ENCODE measurements at regions not wholly inside any gene's neighbourhood (a gene's known extent, or its start where the extent isn't known, plus 50 kb on each side); places are given as distances from the start of the nearest gene placed in this dataset.

DNA sequence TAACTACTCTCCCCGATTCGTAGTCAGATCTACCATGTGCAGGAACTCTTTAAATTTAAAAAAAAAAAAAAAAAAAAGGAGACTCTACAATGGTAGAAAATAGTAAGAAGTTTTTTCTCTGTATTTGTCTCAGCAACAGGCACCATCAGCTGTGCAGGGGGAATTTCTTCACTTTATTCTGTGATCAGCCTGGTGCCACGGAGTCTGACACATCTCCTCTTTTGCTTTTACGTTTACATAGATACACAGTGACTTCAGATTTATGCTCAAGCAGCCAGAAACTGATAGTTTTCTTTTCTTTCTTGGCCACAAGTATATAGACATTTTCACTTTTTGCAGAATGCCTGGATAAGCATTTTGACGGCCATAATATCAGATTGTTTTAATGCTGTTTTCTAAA lies 190.6 kb upstream of the AKR1E2 start:
- WGBS: 61% methylated on average over 5 of the region's 5 CpGs
- H3K4me3 ChIP-seq (ENCODE audit: low read length): no peak overlapping the region
- no peaks in the 10 kb centered on the region for H3K27me3 ChIP-seq (ENCODE audit: control insufficient read depth, insufficient read depth)
- intact Hi-C loops (cut with DNase I): no loop called here
- ATAC-seq: no peak
- H3K4me1 ChIP-seq (ENCODE audit: control insufficient read depth, insufficient read depth, low read length): peaks cover 4% of the 10 kb centered on the region
- H3K27ac ChIP-seq (ENCODE audit: low read length): no peak overlapping the region
- H3K9me3 ChIP-seq (ENCODE audit: control insufficient read depth, low read length): no peaks in the 10 kb centered on the region
- no peak for DNase-seq

DNA sequence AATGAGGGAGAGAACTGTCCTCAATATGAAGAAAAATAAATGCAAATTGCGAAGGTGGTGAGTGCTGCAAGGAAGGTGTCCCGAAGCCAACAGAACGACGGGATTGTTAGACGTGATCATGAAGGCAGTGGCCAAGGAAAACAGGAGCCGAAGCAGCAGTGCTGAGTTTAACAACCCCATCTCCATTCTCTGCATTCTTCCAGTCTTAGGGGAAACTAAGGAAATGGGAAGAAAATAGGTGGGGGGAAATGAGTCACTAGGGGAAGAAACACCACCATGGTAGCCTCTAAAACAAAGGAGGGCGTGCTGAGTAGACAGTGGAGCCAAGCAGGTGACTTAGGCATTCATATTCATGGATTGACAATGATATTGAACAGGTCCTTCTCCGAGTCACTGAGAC lies 192.2 kb upstream of the AKR1E2 start:
- intact Hi-C loops (cut with DNase I): no loop called here
- DNase-seq (no peak), ATAC-seq (no peak)
- WGBS: 68% methylated on average over 8 of the region's 8 CpGs
- H3K27me3 ChIP-seq (ENCODE audit: control insufficient read depth, insufficient read depth): no peaks in the 10 kb centered on the region
- peaks cover 4% of the 10 kb centered on the region for H3K4me1 ChIP-seq (ENCODE audit: control insufficient read depth, insufficient read depth, low read length)
- no peaks in the 10 kb centered on the region for H3K9me3 ChIP-seq (ENCODE audit: control insufficient read depth, low read length)
- H3K4me3 ChIP-seq (ENCODE audit: low read length): no peak overlapping the region
- H3K27ac ChIP-seq (ENCODE audit: low read length): no peak overlapping the region

DNA sequence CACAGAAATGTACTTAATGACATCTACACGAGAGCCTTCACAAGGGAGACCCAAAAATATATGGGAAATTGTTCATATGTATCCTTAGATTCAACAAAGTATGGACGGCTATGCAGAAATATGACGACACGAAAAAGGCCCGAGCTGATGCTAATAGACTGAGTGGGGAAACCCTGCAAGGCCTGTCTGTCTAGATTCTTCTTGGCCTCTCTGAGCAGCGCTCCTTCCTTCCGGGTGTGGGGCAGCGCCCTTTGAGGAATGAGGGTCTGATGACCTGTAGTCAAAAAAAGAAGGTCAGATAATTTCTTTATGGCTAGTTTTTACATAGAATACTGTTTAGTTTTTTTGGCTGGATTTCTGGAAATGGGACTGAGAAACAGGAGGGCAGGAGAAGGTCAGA lies 192.8 kb upstream of the AKR1E2 start:
- Histone ChIP-seq H3K27ac (ENCODE audit: low read length) (no peak overlapping the region), H3K4me3 (ENCODE audit: low read length) (no peak overlapping the region), H3K27me3 (ENCODE audit: control insufficient read depth, insufficient read depth) (no peaks in the 10 kb centered on the region), H3K9me3 (ENCODE audit: control insufficient read depth, low read length) (no peaks in the 10 kb centered on the region), H3K4me1 (ENCODE audit: control insufficient read depth, insufficient read depth, low read length) (peaks cover 3% of the 10 kb centered on the region)
- ATAC-seq: no peak
- no peak for DNase-seq
- intact Hi-C loops (cut with DNase I): no loop called here
- WGBS: 82% methylated on average over 8 of the region's 8 CpGs

DNA sequence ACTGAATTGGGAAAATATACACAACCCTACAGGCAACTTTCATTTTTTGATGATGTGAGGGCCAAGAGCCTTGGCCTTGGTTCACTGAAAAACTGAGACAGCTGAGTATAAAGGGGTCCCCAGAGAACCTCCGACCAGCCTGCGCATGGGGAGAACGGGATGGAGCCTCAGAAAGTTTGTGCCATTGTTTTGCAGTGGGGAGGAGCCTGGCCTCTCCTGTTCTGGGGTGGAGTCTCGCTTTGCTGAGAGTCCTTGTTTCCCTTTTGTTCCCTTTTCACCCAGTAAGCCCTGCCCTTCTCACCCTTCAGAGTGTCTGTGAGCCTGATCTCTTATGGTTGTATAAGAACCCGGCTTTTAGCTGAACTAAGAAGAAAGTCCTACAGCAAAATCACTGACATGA lies 193.2 kb upstream of the AKR1E2 start:
- ATAC-seq: peak; percentile 52 to 81

DNA sequence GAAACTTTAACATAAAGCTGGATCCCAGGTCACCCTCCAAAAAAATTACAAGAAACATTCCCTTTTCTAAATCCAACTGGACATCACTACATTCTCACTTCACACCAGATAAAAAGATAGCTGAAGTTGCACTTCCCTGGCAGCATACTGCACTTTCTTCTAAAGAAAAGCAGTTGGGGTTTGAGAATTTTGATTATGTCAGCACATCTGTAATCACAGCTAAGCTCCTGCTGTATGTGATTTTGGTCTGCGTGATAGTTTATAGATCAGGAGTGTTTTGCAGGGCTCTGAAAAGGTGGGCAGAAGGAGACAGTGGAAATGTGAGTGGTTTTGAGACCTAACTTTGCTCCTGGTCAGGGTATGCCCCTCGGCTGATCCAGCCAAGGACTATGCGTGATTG lies 199.1 kb upstream of the AKR1E2 start:
- no peak for DNase-seq
- intact Hi-C loops (cut with DNase I): no loop called here
- no peak for ATAC-seq

More for the DNA sequence above, 193.2 kb upstream of the AKR1E2 start:
- peak; percentile 30 to 69 (median 48) for DNase-seq
- intact Hi-C loops (cut with DNase I): no loop called here
- no peak overlapping the region for H3K27ac ChIP-seq (ENCODE audit: low read length)
- 65% methylated on average over 5 of the region's 5 CpGs for WGBS
- no peaks in the 10 kb centered on the region for H3K9me3 ChIP-seq (ENCODE audit: control insufficient read depth, low read length)
- no peaks in the 10 kb centered on the region for H3K4me1 ChIP-seq (ENCODE audit: control insufficient read depth, insufficient read depth, low read length)
- no peak overlapping the region for H3K4me3 ChIP-seq (ENCODE audit: low read length)
- H3K27me3 ChIP-seq (ENCODE audit: control insufficient read depth, insufficient read depth): no peaks in the 10 kb centered on the region

DNA sequence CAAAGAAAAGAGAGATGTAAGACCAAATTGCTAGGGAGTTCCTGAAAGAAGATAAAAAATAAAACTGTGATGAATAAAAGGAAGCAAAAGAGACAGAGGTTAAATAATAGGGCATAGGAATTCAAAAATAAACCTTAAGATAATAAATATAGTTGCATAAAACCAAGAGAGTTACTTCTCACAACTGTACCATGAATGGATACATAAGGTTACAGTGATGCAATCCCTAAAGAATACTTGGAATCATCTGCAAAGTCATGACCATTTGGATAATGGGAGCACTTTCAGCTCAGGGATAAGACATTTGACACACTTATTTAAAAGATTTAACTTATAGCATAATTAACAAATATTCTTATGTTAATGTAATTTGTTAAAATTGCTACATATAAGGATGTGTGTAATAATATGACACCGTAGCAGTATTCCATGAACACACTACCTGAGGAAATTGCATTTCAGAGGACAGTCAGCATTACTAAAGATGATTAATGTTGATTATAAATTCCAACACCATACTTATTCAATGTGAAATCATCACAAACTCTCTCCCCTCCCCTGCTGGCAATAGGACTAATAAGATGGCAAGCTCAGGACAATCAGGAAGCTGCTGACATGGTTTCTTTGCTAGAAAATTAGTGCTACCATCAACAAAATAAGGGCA lies 202.1 kb upstream of the AKR1E2 start:
- ATAC-seq (no peak), DNase-seq (no peak)
- Histone ChIP-seq H3K9me3 (ENCODE audit: control insufficient read depth, low read length) (no peaks in the 10 kb centered on the region), H3K4me3 (ENCODE audit: low read length) (no peak overlapping the region), H3K4me1 (ENCODE audit: control insufficient read depth, insufficient read depth, low read length) (no peaks in the 10 kb centered on the region), H3K27ac (ENCODE audit: low read length) (no peak overlapping the region), H3K27me3 (ENCODE audit: control insufficient read depth, insufficient read depth) (no peaks in the 10 kb centered on the region)
- intact Hi-C loops (cut with DNase I): no loop called here
- 93% methylated on average over 1 of the region's 1 CpG for WGBS

More for the DNA sequence above, 199.1 kb upstream of the AKR1E2 start:
- Histone ChIP-seq H3K4me1 (ENCODE audit: control insufficient read depth, insufficient read depth, low read length) (no peaks in the 10 kb centered on the region), H3K4me3 (ENCODE audit: low read length) (no peak overlapping the region), H3K27ac (ENCODE audit: low read length) (no peak overlapping the region), H3K9me3 (ENCODE audit: control insufficient read depth, low read length) (no peaks in the 10 kb centered on the region), H3K27me3 (ENCODE audit: control insufficient read depth, insufficient read depth) (no peaks in the 10 kb centered on the region)
- 97% methylated on average over 3 of the region's 3 CpGs for WGBS

DNA sequence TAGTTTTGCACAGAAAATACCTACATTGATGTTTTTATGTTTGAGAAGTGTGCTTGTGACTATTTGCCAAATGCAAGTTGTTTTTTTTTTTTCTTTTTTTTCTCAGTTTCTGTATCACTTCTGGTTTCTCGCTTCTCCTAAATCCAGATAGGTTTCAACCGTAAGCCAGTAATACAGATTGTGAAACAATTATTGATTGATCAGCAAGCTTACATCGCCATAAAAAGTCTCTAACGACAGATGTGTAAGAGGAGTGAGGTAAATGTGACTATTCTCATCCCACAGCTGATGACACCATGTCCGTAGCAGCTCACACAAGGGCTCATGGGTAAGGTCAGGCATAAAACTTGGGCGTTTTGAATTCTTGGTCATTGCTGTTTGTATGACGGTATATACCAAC lies 202.8 kb upstream of the AKR1E2 start:
- no peak overlapping the region for H3K27ac ChIP-seq (ENCODE audit: low read length)
- intact Hi-C loops (cut with DNase I): no loop called here
- H3K27me3 ChIP-seq (ENCODE audit: control insufficient read depth, insufficient read depth): no peaks in the 10 kb centered on the region
- DNase-seq: no peak
- WGBS: 89% methylated on average over 7 of the region's 7 CpGs
- no peaks in the 10 kb centered on the region for H3K9me3 ChIP-seq (ENCODE audit: control insufficient read depth, low read length)
- no peak for ATAC-seq
- no peak overlapping the region for H3K4me3 ChIP-seq (ENCODE audit: low read length)
- H3K4me1 ChIP-seq (ENCODE audit: control insufficient read depth, insufficient read depth, low read length): no peaks in the 10 kb centered on the region

DNA sequence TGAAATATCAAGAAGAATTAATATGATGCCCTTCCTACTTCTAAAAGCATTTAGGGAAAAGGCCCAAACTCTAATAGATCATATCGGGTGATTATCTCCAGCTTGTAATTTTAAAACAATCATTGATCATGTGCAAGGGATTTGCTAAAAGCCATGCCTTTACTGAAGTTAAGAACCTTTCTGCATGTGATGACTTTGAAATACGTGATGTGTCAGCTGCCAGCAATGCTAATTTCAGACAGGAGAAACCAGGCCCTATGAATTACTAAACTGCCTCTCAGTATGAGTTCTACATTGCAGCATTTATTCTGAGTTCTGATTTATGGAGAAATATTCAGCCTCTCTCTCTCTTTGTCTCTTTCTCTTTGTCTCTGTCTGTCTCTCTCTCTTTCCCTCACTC lies 203.6 kb upstream of the AKR1E2 start:
- no peaks in the 10 kb centered on the region for H3K9me3 ChIP-seq (ENCODE audit: control insufficient read depth, low read length)
- no peaks in the 10 kb centered on the region for H3K4me1 ChIP-seq (ENCODE audit: control insufficient read depth, insufficient read depth, low read length)
- H3K4me3 ChIP-seq (ENCODE audit: low read length): no peak overlapping the region
- no peak overlapping the region for H3K27ac ChIP-seq (ENCODE audit: low read length)
- no peak for ATAC-seq
- intact Hi-C loops (cut with DNase I): no loop called here
- 88% methylated on average over 2 of the region's 2 CpGs for WGBS
- no peak for DNase-seq
- H3K27me3 ChIP-seq (ENCODE audit: control insufficient read depth, insufficient read depth): no peaks in the 10 kb centered on the region

DNA sequence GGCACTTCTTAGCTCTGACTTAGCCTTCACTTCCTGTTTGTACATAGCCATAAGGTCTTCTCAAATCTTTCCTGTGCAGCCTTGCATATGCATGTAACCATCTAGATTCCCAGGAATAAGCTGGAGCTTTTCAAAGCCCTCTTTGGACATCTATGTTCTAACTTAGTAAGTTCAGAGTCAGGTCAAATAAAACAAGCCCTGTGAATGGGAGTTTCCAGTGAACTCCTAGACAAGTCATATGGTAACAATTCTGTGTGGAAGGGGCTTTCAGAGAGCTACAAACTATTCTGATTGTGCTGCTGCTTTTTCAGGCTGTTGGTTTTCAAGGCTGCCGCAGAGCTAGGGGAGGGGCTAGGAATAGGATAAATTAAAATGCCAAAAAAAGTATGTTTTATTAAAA lies 208.4 kb upstream of the AKR1E2 start:
- Histone ChIP-seq H3K4me1 (ENCODE audit: control insufficient read depth, insufficient read depth, low read length) (no peaks in the 10 kb centered on the region), H3K27ac (ENCODE audit: low read length) (no peak overlapping the region), H3K9me3 (ENCODE audit: control insufficient read depth, low read length) (no peaks in the 10 kb centered on the region), H3K27me3 (ENCODE audit: control insufficient read depth, insufficient read depth) (no peaks in the 10 kb centered on the region), H3K4me3 (ENCODE audit: low read length) (no peak overlapping the region)
- DNase-seq: no peak
- WGBS: 95% methylated on average over 1 of the region's 1 CpG
- intact Hi-C loops (cut with DNase I): no loop called here
- no peak for ATAC-seq

DNA sequence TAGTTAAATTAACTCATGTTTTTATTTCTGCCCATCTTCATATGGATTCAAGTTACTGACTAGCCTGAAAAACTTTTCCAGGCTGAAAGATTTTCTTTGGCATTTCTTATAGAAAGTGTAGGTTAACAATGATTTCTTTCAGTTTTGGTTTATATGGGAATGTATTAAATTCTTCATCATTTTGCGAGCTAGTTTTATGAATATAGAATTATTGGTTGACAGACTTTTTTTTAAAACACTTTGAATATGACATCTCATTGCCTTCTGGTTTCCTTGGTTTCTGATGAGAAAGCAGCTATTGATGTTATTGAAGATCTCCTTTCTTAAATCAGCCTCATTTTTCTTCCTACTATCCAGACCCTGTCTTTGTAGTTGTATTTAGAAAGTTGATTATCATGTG lies 211.0 kb upstream of the AKR1E2 start:
- no peak for DNase-seq
- ATAC-seq: no peak
- Histone ChIP-seq H3K27me3 (ENCODE audit: control insufficient read depth, insufficient read depth) (no peaks in the 10 kb centered on the region), H3K27ac (ENCODE audit: low read length) (no peak overlapping the region), H3K4me1 (ENCODE audit: control insufficient read depth, insufficient read depth, low read length) (no peaks in the 10 kb centered on the region), H3K9me3 (ENCODE audit: control insufficient read depth, low read length) (no peaks in the 10 kb centered on the region), H3K4me3 (ENCODE audit: low read length) (no peak overlapping the region)
- intact Hi-C loops (cut with DNase I): no loop called here
- WGBS: 97% methylated on average over 1 of the region's 1 CpG

DNA sequence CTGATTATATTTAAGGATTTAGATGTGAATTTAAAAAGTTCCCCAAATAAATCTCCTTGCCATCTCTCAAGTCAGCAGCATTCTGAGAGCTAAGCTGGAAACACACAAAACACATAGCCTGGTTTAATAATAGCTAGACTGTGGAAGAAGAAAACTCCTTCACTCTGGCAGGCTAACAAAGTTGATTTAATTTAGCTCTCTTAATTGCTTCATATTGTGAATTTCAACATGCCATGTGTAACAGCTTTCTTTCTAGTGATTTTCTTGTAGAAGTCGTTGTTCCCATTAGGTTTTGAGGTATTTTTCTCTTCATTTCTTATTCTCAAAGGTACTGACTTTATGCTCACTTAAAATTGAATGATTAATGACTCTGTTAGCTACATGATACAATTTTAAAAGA lies 216.8 kb upstream of the AKR1E2 start:
- WGBS: 74% methylated on average over 1 of the region's 1 CpG
- no peak for ATAC-seq
- Histone ChIP-seq H3K9me3 (ENCODE audit: control insufficient read depth, low read length) (no peaks in the 10 kb centered on the region), H3K4me3 (ENCODE audit: low read length) (no peak overlapping the region), H3K27me3 (ENCODE audit: control insufficient read depth, insufficient read depth) (no peaks in the 10 kb centered on the region), H3K4me1 (ENCODE audit: control insufficient read depth, insufficient read depth, low read length) (no peaks in the 10 kb centered on the region), H3K27ac (ENCODE audit: low read length) (no peak overlapping the region)
- no peak for DNase-seq
- intact Hi-C loops (cut with DNase I): no loop called here

DNA sequence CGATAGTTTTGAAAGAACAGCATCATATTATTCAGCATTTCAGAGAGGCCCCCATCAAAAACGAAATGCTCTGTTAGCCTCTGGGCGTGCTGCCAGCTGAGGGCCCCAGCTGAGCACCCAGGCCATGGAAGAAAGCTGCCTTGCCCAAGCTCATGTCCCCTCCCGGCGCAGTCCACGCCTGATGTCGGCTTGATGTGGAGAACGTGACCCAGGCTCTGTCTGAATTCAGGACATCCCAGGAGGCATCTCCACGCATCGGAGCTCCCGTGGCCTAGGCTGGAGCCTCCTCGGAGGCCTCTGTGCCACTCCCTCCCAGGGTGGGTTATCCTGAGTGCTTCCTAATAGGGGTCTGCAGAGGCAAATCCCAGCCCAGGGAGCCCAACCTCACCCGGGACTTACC lies 218.3 kb upstream of the AKR1E2 start:
- Histone ChIP-seq H3K4me3 (ENCODE audit: low read length) (no peak overlapping the region), H3K4me1 (ENCODE audit: control insufficient read depth, insufficient read depth, low read length) (peaks cover 2% of the 10 kb centered on the region), H3K27me3 (ENCODE audit: control insufficient read depth, insufficient read depth) (no peaks in the 10 kb centered on the region), H3K9me3 (ENCODE audit: control insufficient read depth, low read length) (no peaks in the 10 kb centered on the region), H3K27ac (ENCODE audit: low read length) (no peak overlapping the region)
- DNase-seq (peak in 1 of 3 donors; percentile 33), ATAC-seq (no peak)
- intact Hi-C loops (cut with DNase I): no loop called here
- WGBS: 88% methylated on average over 13 of the region's 13 CpGs
